Type B pancreatic cell (in vitro differentiated cells): ENCODE measurements at regions not wholly inside any gene's neighbourhood (a gene's known extent, or its start where the extent isn't known, plus 50 kb on each side); places are given as distances from the start of the nearest gene placed in this dataset.

Experiments used
- DNase-seq: peaks from one replicate; pipeline ENCODE4 v3.0.0; 2021; ENCODE audit warnings: mixed read lengths; ENCODE audit not compliant: unreplicated experiment; ENCODE audit errors: extremely low spot score
- H3K27ac Mint-ChIP-seq: 2 replicates; pipeline ENCODE4 v1.8.0; 2021; ENCODE audit warnings: mild to moderate bottlenecking, mixed read lengths
- H3K27me3 Mint-ChIP-seq: 2 replicates; pipeline ENCODE4 v1.8.0; 2021; ENCODE audit warnings: mixed read lengths
- H3K36me3 Mint-ChIP-seq: 2 replicates; pipeline ENCODE4 v1.8.0; 2021; ENCODE audit warnings: mixed read lengths
- H3K4me1 Mint-ChIP-seq: one replicate; pipeline ENCODE4 v1.8.0; 2021; ENCODE audit warnings: mixed read lengths; ENCODE audit not compliant: unreplicated experiment
- H3K4me3 Mint-ChIP-seq: 2 replicates; pipeline ENCODE4 v1.8.0; 2021; ENCODE audit warnings: mild to moderate bottlenecking, mixed read lengths
- H3K9me3 Mint-ChIP-seq: 2 replicates; pipeline ENCODE4 v1.8.0; 2021; ENCODE audit warnings: mixed read lengths
- CTCF ChIP-seq: fragments of 200-600 bp; sonication (generic); conservative IDR thresholded peaks from 2 replicates; pipeline ENCODE4 v1.5.0; 2021; ENCODE audit warnings: antibody characterized with exemption, mild to moderate bottlenecking

GRCh38 chr5:166750376-166750775, 1541.1 kb upstream of the WWC1 start:
- Mint-ChIP-seq H3K27me3 (no peaks in the 10 kb centered on the region), H3K4me3 (no peak overlapping the region), H3K27ac (no peak overlapping the region), H3K9me3 (no peaks in the 10 kb centered on the region), H3K36me3 (no peaks in the 10 kb centered on the region), H3K4me1 (no peaks in the 10 kb centered on the region)
- TF ChIP-seq CTCF: no peak
- DNase-seq: no peak

GRCh38 chr5:166758151-166758550, 1533.3 kb upstream of the WWC1 start:
- Mint-ChIP-seq H3K4me3 (no peak overlapping the region), H3K27me3 (no peaks in the 10 kb centered on the region), H3K4me1 (no peaks in the 10 kb centered on the region), H3K36me3 (no peaks in the 10 kb centered on the region), H3K27ac (no peak overlapping the region), H3K9me3 (no peaks in the 10 kb centered on the region)
- TF ChIP-seq CTCF: no peak
- no peak for DNase-seq

- H3K27ac Mint-ChIP-seq: no peak overlapping the region
- H3K9me3 Mint-ChIP-seq: peaks cover 7% of the 10 kb centered on the region
- no peaks in the 10 kb centered on the region for H3K4me1 Mint-ChIP-seq
- TF ChIP-seq CTCF: no peak
- no peak for DNase-seq
- no peaks in the 10 kb centered on the region for H3K36me3 Mint-ChIP-seq
- no peak overlapping the region for H3K4me3 Mint-ChIP-seq
- H3K27me3 Mint-ChIP-seq: no peaks in the 10 kb centered on the region
These were observed 1523.6 kb upstream of the WWC1 start for GRCh38 chr5:166767858-166768257.

GRCh38 chr5:166768536-166768935, 1522.9 kb upstream of the WWC1 start:
- TF ChIP-seq CTCF: no peak
- no peak overlapping the region for H3K27ac Mint-ChIP-seq
- no peak for DNase-seq
- H3K4me3 Mint-ChIP-seq: no peak overlapping the region
- H3K4me1 Mint-ChIP-seq: no peaks in the 10 kb centered on the region
- H3K36me3 Mint-ChIP-seq: no peaks in the 10 kb centered on the region
- peaks cover 7% of the 10 kb centered on the region for H3K9me3 Mint-ChIP-seq
- H3K27me3 Mint-ChIP-seq: no peaks in the 10 kb centered on the region

- H3K9me3 Mint-ChIP-seq: peaks cover 7% of the 10 kb centered on the region
- no peaks in the 10 kb centered on the region for H3K4me1 Mint-ChIP-seq
- H3K4me3 Mint-ChIP-seq: no peak overlapping the region
- DNase-seq: no peak
- H3K27me3 Mint-ChIP-seq: no peaks in the 10 kb centered on the region
- no peaks in the 10 kb centered on the region for H3K36me3 Mint-ChIP-seq
- no peak for TF ChIP-seq CTCF
- H3K27ac Mint-ChIP-seq: no peak overlapping the region
These were observed 1518.7 kb upstream of the WWC1 start for GRCh38 chr5:166772770-166773169.

- no peaks in the 10 kb centered on the region for H3K27me3 Mint-ChIP-seq
- H3K27ac Mint-ChIP-seq: no peak overlapping the region
- no peaks in the 10 kb centered on the region for H3K36me3 Mint-ChIP-seq
- no peaks in the 10 kb centered on the region for H3K9me3 Mint-ChIP-seq
- peaks cover 4% of the 10 kb centered on the region for H3K4me1 Mint-ChIP-seq
- DNase-seq: no peak
- TF ChIP-seq CTCF: no peak
- H3K4me3 Mint-ChIP-seq: no peak overlapping the region
These were observed 1509.7 kb upstream of the WWC1 start for GRCh38 chr5:166781737-166782136.
